Effector memory CD4-positive, alpha-beta T cell (primary cell): ENCODE measurements at regions not wholly inside any gene's neighbourhood (a gene's known extent, or its start where the extent isn't known, plus 50 kb on each side); places are given as distances from the start of the nearest gene placed in this dataset.

Experiments
- DNase-seq, 3 donors: peaks; one replicate each; pipeline ENCODE4 v3.0.0-alpha.2; 2020
- H3K27ac ChIP-seq: 2 replicates; pipeline ENCODE4 v1.7.0; 2013; ENCODE audit warnings: mild to moderate bottlenecking, low read length, moderate library complexity; ENCODE audit not compliant: insufficient read depth, poor library complexity, severe bottlenecking
- H3K27me3 ChIP-seq: replicated peaks from 2 replicates; pipeline ENCODE4 v1.7.0; 2013; ENCODE audit warnings: mild to moderate bottlenecking, low read length; ENCODE audit not compliant: insufficient read depth, control insufficient read depth, poor library complexity, severe bottlenecking
- H3K36me3 ChIP-seq: 2 replicates; pipeline ENCODE4 v1.7.0; 2013; ENCODE audit warnings: mild to moderate bottlenecking, low read length, moderate library complexity; ENCODE audit not compliant: control insufficient read depth, insufficient read depth
- H3K4me1 ChIP-seq: 2 replicates; pipeline ENCODE4 v1.7.0; 2013; ENCODE audit warnings: low read length, mild to moderate bottlenecking; ENCODE audit not compliant: control insufficient read depth, insufficient read depth, poor library complexity, severe bottlenecking
- H3K4me3 ChIP-seq: 2 replicates; pipeline ENCODE4 v1.7.0; 2013; ENCODE audit warnings: low read length, low read depth, mild to moderate bottlenecking; ENCODE audit not compliant: insufficient read depth, poor library complexity, severe bottlenecking
- H3K9me3 ChIP-seq: 2 replicates; pipeline ENCODE4 v1.7.0; 2013; ENCODE audit warnings: mild to moderate bottlenecking, low read length, moderate library complexity; ENCODE audit not compliant: control insufficient read depth

DNA sequence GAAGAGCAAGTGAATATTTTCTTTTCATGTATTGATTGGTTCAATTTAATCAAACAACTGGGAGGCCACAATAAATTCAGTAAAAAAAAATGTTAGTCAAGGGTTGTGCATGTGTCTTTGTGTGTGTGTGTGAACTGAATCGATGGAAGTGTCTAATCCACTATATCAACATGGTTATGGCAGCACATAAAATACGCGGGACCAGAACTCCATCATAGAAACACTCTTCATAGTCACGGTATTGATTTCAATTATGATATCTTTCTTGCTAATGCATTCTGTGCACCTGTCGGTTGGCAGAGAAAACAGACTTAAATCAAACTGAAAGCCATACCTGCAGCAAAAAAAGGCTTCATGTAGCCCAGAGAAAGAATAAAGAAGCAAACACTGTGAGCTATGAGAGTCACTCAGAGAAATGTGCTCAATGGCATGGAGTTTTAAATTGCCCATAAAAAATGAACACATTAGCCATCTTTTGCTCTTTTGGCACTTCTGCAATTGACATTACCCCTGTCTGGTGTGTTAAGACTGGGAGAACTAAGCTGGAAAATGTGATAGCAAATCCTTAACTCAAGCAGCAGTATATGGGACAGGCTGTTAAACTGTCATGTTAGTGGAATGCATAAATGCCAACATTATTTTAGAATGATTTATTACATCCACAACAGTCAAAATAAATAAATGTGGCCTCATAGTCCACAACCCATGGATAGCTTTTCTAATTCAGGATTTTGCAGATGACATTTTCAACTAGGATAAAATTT, 642.4 kb upstream of the C9orf72 start:
- H3K27ac ChIP-seq, result no peak overlapping the region
- no peaks in the 10 kb centered on the region for H3K36me3 ChIP-seq
- DNase-seq, result no peak
- no peak overlapping the region for H3K4me3 ChIP-seq
- no peaks in the 10 kb centered on the region for H3K9me3 ChIP-seq
- no peaks in the 10 kb centered on the region for H3K27me3 ChIP-seq
- H3K4me1 ChIP-seq, result no peaks in the 10 kb centered on the region

DNA sequence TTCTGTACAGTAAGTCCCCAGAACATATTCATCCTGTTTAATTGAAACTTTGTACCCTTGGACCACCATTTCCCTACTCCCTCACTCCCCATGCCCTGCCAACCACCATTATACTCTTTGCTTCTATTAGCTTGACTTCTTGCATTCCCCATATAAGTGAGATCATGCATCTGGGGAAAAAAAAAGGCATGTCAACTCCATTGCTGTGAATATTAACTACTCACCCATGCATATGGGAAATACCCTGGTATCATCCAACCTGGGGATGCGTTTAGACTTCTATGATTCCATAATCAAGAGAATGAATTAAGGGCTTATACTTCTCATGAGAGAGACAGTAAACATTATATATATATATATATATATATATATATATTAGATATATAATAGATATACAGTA, 659.4 kb upstream of the C9orf72 start:
- no peaks in the 10 kb centered on the region for H3K4me1 ChIP-seq
- H3K9me3 ChIP-seq, result no peaks in the 10 kb centered on the region
- no peaks in the 10 kb centered on the region for H3K27me3 ChIP-seq
- no peak overlapping the region for H3K27ac ChIP-seq
- H3K4me3 ChIP-seq, result no peak overlapping the region
- DNase-seq, result no peak
- no peaks in the 10 kb centered on the region for H3K36me3 ChIP-seq

DNA sequence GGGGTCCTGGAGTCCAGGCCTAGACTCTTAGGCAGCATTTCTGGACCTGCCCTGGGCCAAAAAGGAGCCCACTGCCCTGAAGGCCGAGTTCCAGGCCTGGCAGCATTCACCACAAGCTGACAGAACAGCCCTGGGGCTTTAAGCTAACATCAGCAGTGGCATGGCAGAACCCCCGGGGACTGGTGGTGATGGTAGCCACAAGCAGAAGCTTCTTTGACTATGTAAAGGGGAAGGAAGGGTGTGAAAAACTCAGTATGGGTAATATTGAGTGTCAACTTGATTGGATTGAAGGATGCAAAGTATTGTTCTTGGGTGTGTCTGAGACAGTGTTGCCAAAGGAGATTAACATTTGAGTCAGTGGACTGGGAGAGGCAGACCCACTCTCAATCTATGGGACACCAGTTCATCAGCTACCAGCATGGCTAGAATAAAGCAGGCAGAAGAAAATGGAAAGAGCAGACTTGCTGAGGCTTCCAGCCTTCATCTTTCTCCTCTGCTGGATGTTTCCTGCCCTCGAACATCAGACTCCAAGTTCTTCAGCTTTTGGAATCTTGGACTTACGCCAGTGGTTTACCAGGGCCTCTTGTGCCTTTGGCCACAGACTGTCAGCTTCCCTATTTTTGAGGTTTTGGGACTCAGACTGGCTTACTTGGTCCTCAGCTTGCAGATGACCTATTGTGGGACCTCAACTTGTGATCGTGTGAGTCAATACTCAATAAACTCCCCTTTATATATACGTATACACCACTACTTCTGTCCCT, 661.0 kb upstream of the C9orf72 start:
- no peak overlapping the region for H3K4me3 ChIP-seq
- no peaks in the 10 kb centered on the region for H3K9me3 ChIP-seq
- no peaks in the 10 kb centered on the region for H3K27me3 ChIP-seq
- no peak for DNase-seq
- H3K27ac ChIP-seq, result no peak overlapping the region
- no peaks in the 10 kb centered on the region for H3K4me1 ChIP-seq
- H3K36me3 ChIP-seq, result no peaks in the 10 kb centered on the region

DNA sequence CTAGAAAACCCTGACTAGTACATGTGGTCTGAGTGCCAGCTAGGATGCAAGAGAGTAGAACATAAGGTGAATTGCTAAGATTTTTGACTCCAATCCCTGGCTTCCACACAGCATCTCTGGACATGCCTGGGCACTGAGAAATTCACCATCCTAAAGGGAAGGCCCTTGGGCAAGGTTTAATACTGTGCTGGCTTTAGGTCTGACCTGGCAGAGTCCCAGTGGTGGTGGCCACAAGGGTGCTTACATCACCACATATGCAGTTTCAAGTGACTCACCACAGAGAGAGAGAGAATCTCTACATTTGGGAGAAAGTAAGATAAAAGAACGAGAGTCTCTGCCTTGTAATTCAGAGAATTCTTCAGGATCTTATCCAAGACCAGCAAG, 661.6 kb upstream of the C9orf72 start:
- H3K9me3 ChIP-seq, result no peaks in the 10 kb centered on the region
- no peak overlapping the region for H3K4me3 ChIP-seq
- no peak for DNase-seq
- no peaks in the 10 kb centered on the region for H3K27me3 ChIP-seq
- H3K4me1 ChIP-seq, result no peaks in the 10 kb centered on the region
- H3K27ac ChIP-seq, result no peak overlapping the region
- no peaks in the 10 kb centered on the region for H3K36me3 ChIP-seq

DNA sequence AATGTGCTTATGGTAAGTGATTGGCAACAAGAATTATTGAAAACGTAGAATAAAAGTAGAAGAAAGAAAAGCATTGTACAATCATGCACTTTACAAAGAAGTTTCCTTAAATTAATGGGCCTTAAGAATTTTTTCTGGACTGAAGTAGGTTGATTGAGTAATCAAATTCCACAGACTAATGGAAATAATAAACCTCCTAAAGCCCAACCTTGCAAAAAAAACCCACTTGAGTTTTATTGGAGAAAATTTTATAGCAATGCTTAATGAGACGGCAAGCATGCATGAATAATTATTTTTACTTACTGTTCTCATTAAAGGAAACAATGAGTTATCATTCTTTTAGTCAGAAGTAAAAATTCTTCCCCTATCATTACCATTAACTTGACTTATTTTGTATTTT, 676.1 kb upstream of the C9orf72 start:
- Histone ChIP-seq H3K27ac (no peak overlapping the region), H3K4me3 (no peak overlapping the region), H3K9me3 (no peaks in the 10 kb centered on the region), H3K36me3 (no peaks in the 10 kb centered on the region), H3K4me1 (no peaks in the 10 kb centered on the region), H3K27me3 (no peaks in the 10 kb centered on the region)
- DNase-seq, result no peak

DNA sequence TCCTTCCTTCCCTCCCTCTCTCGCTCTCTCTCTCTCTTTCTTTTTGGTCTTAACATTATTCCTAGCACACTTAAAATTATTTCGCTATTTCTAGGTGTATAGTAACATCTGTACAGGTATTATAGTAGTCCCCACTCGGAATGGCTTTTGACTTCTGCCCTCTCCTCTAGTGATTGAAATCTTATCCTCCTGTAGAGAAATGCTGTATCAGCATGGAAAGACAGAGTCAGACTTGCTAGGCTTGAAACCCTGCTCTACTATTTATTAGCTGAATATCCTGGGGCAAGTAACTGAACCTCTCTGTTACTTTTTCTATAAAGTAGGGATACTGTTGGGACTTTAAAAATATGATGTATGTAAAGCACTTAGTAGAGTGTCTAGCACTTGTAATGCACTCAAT, 681.9 kb upstream of the C9orf72 start:
- no peak overlapping the region for H3K4me3 ChIP-seq
- no peak for DNase-seq
- H3K4me1 ChIP-seq, result no peaks in the 10 kb centered on the region
- no peaks in the 10 kb centered on the region for H3K27me3 ChIP-seq
- H3K9me3 ChIP-seq, result no peaks in the 10 kb centered on the region
- no peak overlapping the region for H3K27ac ChIP-seq
- H3K36me3 ChIP-seq, result no peaks in the 10 kb centered on the region

DNA sequence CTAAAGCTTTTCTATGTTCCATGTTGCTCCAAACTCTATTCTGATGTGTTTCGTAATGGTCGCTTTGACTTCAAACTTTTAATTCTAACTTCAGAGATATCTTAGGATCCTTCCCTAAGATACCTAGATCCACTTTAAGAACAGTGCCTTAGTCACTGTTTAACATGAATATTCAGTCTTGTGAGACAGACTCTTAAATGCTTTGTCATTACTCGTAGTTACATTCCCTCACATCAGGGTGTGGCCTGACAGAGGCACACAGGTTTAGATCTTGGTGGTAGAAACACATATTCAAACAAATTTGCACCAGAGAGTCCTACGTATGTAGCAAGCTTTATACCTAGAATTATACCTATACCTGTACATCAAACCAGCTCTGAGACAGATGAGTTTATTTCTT, 687.0 kb upstream of the C9orf72 start:
- Histone ChIP-seq H3K36me3 (no peaks in the 10 kb centered on the region), H3K27me3 (no peaks in the 10 kb centered on the region), H3K27ac (no peak overlapping the region), H3K4me3 (no peak overlapping the region), H3K9me3 (no peaks in the 10 kb centered on the region), H3K4me1 (no peaks in the 10 kb centered on the region)
- no peak for DNase-seq

DNA sequence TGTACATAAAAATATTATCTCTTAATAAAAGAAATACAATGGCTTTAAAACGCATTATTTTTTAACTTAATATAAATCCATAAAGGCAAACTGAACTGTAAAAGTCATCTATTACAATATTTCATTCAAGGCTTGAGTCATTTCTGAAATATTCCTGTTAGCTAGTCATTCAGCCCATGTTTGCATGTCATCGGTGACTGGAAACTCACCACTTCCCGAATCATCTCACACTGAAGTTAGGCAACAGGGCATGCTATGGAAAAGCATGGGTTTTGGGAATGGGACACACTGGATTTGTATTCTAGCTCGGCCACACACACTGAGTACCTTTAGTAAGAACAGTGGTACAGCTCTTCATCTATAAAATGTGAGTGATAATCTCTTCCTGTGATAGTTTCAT, 691.1 kb upstream of the C9orf72 start:
- no peaks in the 10 kb centered on the region for H3K4me1 ChIP-seq
- H3K9me3 ChIP-seq, result no peaks in the 10 kb centered on the region
- no peaks in the 10 kb centered on the region for H3K36me3 ChIP-seq
- no peak overlapping the region for H3K27ac ChIP-seq
- no peaks in the 10 kb centered on the region for H3K27me3 ChIP-seq
- no peak overlapping the region for H3K4me3 ChIP-seq
- no peak for DNase-seq

DNA sequence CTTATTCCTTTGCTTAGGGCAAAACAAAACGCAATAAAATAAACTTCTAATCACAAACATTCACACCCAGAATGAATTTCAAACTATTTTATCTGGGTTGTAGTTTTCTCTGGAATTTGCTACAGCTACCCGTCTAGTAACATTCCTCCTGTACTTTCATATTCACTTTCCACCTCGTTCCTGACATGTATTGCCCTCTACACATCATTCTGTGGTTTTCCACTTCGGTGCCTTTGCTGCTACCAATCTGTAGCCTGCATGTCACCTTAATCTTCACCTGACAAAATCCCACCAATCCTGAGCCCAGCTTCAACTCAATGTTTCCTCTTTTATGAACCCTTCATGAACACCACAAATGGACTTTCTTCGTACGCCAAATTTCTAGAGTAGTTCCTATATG, 694.1 kb upstream of the C9orf72 start:
- DNase-seq, result no peak
- no peak overlapping the region for H3K27ac ChIP-seq
- no peaks in the 10 kb centered on the region for H3K9me3 ChIP-seq
- H3K4me1 ChIP-seq, result no peaks in the 10 kb centered on the region
- H3K27me3 ChIP-seq, result no peaks in the 10 kb centered on the region
- no peak overlapping the region for H3K4me3 ChIP-seq
- no peaks in the 10 kb centered on the region for H3K36me3 ChIP-seq

DNA sequence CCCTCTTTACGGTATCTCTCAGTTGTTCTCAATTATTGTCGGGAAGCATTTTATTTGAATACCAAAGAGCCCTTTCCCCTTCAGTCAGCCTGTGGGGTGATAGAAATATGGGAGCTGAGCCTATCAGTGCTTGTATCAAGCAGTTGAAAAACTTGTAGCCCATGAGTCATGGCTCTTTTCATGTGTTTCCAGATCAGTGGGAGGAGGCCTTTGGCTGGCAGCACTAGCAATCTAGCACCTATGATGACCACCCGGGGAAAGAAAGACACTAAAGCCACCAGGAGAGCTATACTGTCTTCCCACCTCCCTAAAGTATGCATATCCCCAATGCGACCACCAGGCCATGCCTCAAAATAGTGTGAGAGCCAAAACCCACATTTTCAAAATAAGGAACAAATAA, 696.9 kb upstream of the C9orf72 start:
- no peak for DNase-seq
- H3K27ac ChIP-seq, result no peak overlapping the region
- H3K36me3 ChIP-seq, result no peaks in the 10 kb centered on the region
- H3K27me3 ChIP-seq, result no peaks in the 10 kb centered on the region
- H3K4me1 ChIP-seq, result no peaks in the 10 kb centered on the region
- no peak overlapping the region for H3K4me3 ChIP-seq
- H3K9me3 ChIP-seq, result no peaks in the 10 kb centered on the region
